Stimulated activated CD4-positive, alpha-beta T cell treated with anti-CD3 and anti-CD28 coated beads, Interleukin-4, amount 100 ng/mL, for 4 hours (primary cell): ENCODE measurements at regions not wholly inside any gene's neighbourhood (a gene's known extent, or its start where the extent isn't known, plus 50 kb on each side); places are given as distances from the start of the nearest gene placed in this dataset.

ENCODE experiments used
- DNase-seq, 2 experiments: peaks; one replicate each; pipeline ENCODE4 v3.0.0-alpha.2; 2020

- DNase-seq = no peak
Observed at GRCh38 chr15:62475591-62475990, 310.5 kb upstream of the C2CD4B start.

GRCh38 chr15:62476163-62476562, 311.1 kb upstream of the C2CD4B start:
- no peak for DNase-seq

GRCh38 chr15:62477929-62478328, 312.8 kb upstream of the C2CD4B start:
- DNase-seq = no peak

- DNase-seq = no peak
Observed at GRCh38 chr15:62482785-62483429, 317.8 kb upstream of the C2CD4B start.

- DNase-seq = no peak
Observed at GRCh38 chr15:62483814-62484213, 318.7 kb upstream of the C2CD4B start.

- DNase-seq = no peak
Observed at GRCh38 chr15:62485170-62485720, 320.2 kb upstream of the C2CD4B start.

GRCh38 chr15:62486041-62486440, 321.0 kb upstream of the C2CD4B start:
- DNase-seq = no peak

GRCh38 chr15:62488387-62488786, 323.3 kb upstream of the C2CD4B start:
- no peak for DNase-seq

- no peak for DNase-seq
Observed at GRCh38 chr15:62491642-62492041, 326.6 kb upstream of the C2CD4B start.

- DNase-seq = no peak
Observed at GRCh38 chr15:62492900-62493299, 327.8 kb upstream of the C2CD4B start.

GRCh38 chr15:62494197-62494596, 329.1 kb upstream of the C2CD4B start:
- DNase-seq = no peak

GRCh38 chr15:62495670-62496614, 330.9 kb upstream of the C2CD4B start:
- DNase-seq = no peak

GRCh38 chr15:62497356-62497755, 332.3 kb upstream of the C2CD4B start:
- DNase-seq = no peak

- no peak for DNase-seq
Observed at GRCh38 chr15:62498278-62498677, 333.2 kb upstream of the C2CD4B start.

GRCh38 chr15:62498712-62499111, 333.6 kb upstream of the C2CD4B start:
- no peak for DNase-seq

- no peak for DNase-seq
Observed at GRCh38 chr15:62500325-62500724, 335.2 kb upstream of the C2CD4B start.

GRCh38 chr15:62502451-62502850, 337.4 kb upstream of the C2CD4B start:
- no peak for DNase-seq

GRCh38 chr15:62503451-62503850, 338.4 kb upstream of the C2CD4B start:
- DNase-seq = no peak

GRCh38 chr15:62505762-62506161, 340.7 kb upstream of the C2CD4B start:
- no peak for DNase-seq

- no peak for DNase-seq
Observed at GRCh38 chr15:62506217-62506805, 341.2 kb upstream of the C2CD4B start.

GRCh38 chr15:62509395-62509958, 344.4 kb upstream of the C2CD4B start:
- DNase-seq = no peak

- no peak for DNase-seq
Observed at GRCh38 chr15:62510791-62511190, 345.7 kb upstream of the C2CD4B start.

GRCh38 chr15:62512904-62513303, 347.8 kb upstream of the C2CD4B start:
- no peak for DNase-seq
